ENCODE measurements at regions not wholly inside any gene's neighbourhood (a gene's known extent, or its start where the extent isn't known, plus 50 kb on each side); places are given as distances from the start of the nearest gene placed in this dataset.

DNA sequence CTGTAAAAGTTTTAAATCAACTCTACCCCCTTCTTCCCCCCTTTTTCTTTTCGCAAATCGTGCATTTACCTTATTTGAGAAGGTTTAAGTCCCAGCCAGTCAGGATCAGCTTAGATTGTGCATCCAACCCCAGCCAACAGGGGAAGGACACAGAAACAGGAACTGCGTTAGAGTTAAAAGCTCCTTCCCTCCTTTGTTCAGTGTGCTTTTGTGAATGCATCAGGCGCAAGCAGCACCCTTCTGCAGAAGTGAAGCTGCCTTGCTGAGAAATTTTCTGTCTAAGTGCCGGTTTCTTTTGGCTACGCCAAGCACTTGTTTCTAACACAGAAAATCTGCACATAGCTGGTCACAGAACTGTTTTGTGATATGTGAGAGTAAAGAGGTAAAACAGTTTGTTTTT lies 56.2 kb upstream of the PRRC2C start:
- Histone ChIP-seq H3K4me3 (replicated peaks; ENCODE audit: insufficient read depth, low read length) (no peak overlapping the region), H3K27me3 (ENCODE audit: insufficient read depth, poor library complexity, severe bottlenecking) (no peaks in the 10 kb centered on the region), H3K27ac (replicated peaks) (no peak overlapping the region)
- TF ChIP-seq SPI1 (IDR thresholded peaks at IDR 0.05; ENCODE audit: borderline replicate concordance, low read depth) (peak; percentile 70), POLR2AphosphoS5 (IDR thresholded peaks at IDR 0.05; ENCODE audit: low read depth) (no peak)
- DNase-seq (ENCODE audit: low read depth in 1 of 2, low spot score in 1 of 2): no peak

DNA sequence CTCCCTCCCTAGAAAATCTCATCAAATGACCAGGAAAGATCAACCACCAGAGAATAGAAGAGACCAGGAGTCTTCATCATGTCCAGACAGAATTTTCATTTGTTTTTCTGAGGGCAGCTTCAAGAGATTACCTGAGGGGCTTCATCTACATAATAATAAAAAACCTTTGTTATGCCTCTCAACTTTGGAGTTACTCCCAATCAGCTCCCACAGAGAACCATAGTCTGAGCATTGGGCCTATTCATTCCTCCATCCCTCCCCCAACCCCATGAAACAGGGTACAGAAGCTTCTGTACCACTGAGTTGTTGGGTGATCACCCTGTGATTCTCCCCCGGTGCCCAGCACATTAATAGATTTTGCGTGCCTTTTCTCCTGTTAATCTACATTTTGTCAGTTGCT lies 53.3 kb upstream of the PRRC2C start:
- H3K27ac ChIP-seq (replicated peaks): no peak overlapping the region
- no peaks in the 10 kb centered on the region for H3K27me3 ChIP-seq (ENCODE audit: insufficient read depth, poor library complexity, severe bottlenecking)
- TF ChIP-seq SPI1 (IDR thresholded peaks at IDR 0.05; ENCODE audit: borderline replicate concordance, low read depth): no peak
- no peak for TF ChIP-seq GABPA (IDR thresholded peaks at IDR 0.05; ENCODE audit: low read depth)
- TF ChIP-seq POLR2AphosphoS5 (IDR thresholded peaks at IDR 0.05; ENCODE audit: low read depth): no peak
- TF ChIP-seq, protein P1, sequence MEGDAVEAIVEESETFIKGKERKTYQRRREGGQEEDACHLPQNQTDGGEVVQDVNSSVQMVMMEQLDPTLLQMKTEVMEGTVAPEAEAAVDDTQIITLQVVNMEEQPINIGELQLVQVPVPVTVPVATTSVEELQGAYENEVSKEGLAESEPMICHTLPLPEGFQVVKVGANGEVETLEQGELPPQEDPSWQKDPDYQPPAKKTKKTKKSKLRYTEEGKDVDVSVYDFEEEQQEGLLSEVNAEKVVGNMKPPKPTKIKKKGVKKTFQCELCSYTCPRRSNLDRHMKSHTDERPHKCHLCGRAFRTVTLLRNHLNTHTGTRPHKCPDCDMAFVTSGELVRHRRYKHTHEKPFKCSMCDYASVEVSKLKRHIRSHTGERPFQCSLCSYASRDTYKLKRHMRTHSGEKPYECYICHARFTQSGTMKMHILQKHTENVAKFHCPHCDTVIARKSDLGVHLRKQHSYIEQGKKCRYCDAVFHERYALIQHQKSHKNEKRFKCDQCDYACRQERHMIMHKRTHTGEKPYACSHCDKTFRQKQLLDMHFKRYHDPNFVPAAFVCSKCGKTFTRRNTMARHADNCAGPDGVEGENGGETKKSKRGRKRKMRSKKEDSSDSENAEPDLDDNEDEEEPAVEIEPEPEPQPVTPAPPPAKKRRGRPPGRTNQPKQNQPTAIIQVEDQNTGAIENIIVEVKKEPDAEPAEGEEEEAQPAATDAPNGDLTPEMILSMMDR (IDR thresholded peaks at IDR 0.05; ENCODE audit: insufficient read depth, low read length): no peak
- TF ChIP-seq, protein P2, sequence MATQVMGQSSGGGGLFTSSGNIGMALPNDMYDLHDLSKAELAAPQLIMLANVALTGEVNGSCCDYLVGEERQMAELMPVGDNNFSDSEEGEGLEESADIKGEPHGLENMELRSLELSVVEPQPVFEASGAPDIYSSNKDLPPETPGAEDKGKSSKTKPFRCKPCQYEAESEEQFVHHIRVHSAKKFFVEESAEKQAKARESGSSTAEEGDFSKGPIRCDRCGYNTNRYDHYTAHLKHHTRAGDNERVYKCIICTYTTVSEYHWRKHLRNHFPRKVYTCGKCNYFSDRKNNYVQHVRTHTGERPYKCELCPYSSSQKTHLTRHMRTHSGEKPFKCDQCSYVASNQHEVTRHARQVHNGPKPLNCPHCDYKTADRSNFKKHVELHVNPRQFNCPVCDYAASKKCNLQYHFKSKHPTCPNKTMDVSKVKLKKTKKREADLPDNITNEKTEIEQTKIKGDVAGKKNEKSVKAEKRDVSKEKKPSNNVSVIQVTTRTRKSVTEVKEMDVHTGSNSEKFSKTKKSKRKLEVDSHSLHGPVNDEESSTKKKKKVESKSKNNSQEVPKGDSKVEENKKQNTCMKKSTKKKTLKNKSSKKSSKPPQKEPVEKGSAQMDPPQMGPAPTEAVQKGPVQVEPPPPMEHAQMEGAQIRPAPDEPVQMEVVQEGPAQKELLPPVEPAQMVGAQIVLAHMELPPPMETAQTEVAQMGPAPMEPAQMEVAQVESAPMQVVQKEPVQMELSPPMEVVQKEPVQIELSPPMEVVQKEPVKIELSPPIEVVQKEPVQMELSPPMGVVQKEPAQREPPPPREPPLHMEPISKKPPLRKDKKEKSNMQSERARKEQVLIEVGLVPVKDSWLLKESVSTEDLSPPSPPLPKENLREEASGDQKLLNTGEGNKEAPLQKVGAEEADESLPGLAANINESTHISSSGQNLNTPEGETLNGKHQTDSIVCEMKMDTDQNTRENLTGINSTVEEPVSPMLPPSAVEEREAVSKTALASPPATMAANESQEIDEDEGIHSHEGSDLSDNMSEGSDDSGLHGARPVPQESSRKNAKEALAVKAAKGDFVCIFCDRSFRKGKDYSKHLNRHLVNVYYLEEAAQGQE (IDR thresholded peaks at IDR 0.05; ENCODE audit: insufficient replicate concordance, low read depth): no peak
- DNase-seq (ENCODE audit: low read depth in 1 of 2, low spot score in 1 of 2): no peak
- no peak overlapping the region for H3K4me3 ChIP-seq (replicated peaks; ENCODE audit: insufficient read depth, low read length)

DNA sequence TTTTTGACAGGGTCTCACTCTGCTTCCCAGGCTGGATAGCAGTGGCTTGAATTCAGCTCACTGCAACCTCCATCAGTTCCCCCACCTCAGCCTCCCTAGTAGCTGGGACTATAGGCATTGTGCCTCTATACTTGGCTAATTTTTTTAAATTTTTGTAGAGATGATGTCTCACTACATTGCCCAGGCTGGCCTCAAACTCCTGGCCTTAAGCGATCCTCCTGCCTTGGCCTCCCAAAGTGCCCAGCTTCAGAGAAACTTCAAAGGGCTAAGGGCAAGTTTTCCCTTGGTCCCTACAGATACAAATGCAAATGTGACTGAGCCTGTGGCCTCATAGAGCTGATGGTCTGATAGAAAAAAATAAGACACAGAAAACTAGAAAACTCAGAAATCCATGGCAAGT lies 52.9 kb upstream of the PRRC2C start:
- TF ChIP-seq SPI1 (IDR thresholded peaks at IDR 0.05; ENCODE audit: borderline replicate concordance, low read depth): no peak
- TF ChIP-seq, protein P2 (IDR thresholded peaks at IDR 0.05; ENCODE audit: insufficient replicate concordance, low read depth): no peak
- TF ChIP-seq GABPA (IDR thresholded peaks at IDR 0.05; ENCODE audit: low read depth): no peak
- no peak for TF ChIP-seq POLR2AphosphoS5 (IDR thresholded peaks at IDR 0.05; ENCODE audit: low read depth)
- TF ChIP-seq, protein P1 (IDR thresholded peaks at IDR 0.05; ENCODE audit: insufficient read depth, low read length): no peak
- no peak for DNase-seq (ENCODE audit: low read depth in 1 of 2, low spot score in 1 of 2)
- no peaks in the 10 kb centered on the region for H3K27me3 ChIP-seq (ENCODE audit: insufficient read depth, poor library complexity, severe bottlenecking)
- no peak overlapping the region for H3K4me3 ChIP-seq (replicated peaks; ENCODE audit: insufficient read depth, low read length)
- no peak overlapping the region for H3K27ac ChIP-seq (replicated peaks)

DNA sequence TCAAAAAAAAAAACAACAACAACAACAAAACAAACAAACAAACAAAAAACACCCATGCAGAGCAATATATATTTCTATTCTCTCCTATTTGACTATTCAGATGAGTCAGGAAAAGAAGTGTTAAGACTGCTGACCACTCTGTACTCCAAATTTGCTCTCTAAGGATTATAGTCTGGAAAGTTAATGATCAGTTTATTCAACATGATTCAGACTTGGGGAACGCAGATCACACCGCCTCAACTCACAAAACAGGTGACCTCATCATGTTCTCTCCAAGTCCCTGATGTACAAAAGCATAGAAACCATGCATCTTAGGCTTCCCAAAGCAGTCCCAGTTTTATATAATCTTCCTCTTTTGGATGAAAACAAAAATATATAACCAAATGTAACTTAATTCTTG lies 51.9 kb upstream of the PRRC2C start:
- Histone ChIP-seq H3K27me3 (ENCODE audit: insufficient read depth, poor library complexity, severe bottlenecking) (no peaks in the 10 kb centered on the region), H3K27ac (replicated peaks) (no peak overlapping the region), H3K4me3 (replicated peaks; ENCODE audit: insufficient read depth, low read length) (no peak overlapping the region)
- TF ChIP-seq, protein P2 (IDR thresholded peaks at IDR 0.05; ENCODE audit: insufficient replicate concordance, low read depth): no peak
- TF ChIP-seq GABPA (IDR thresholded peaks at IDR 0.05; ENCODE audit: low read depth) (no peak), SPI1 (IDR thresholded peaks at IDR 0.05; ENCODE audit: borderline replicate concordance, low read depth) (no peak), POLR2AphosphoS5 (IDR thresholded peaks at IDR 0.05; ENCODE audit: low read depth) (no peak)
- TF ChIP-seq, protein P1 (IDR thresholded peaks at IDR 0.05; ENCODE audit: insufficient read depth, low read length): no peak
- no peak for DNase-seq (ENCODE audit: low read depth in 1 of 2, low spot score in 1 of 2)

Measured in HL-60 (cell line).